ENCODE measurements at regions not wholly inside any gene's neighbourhood (a gene's known extent, or its start where the extent isn't known, plus 50 kb on each side); places are given as distances from the start of the nearest gene placed in this dataset.

- H3K27ac Mint-ChIP-seq (ENCODE audit: unreplicated experiment), result no peak overlapping the region
- Histone ChIP-seq H3K27ac (ENCODE audit: low read depth, low read length) (no peak overlapping the region), H3K27me3 (ENCODE audit: insufficient read depth, low read length) (no peaks in the 10 kb centered on the region), H3K36me3 (ENCODE audit: insufficient read depth, low read length) (no peaks in the 10 kb centered on the region), H3K4me1 (ENCODE audit: insufficient read depth, low read length) (no peaks in the 10 kb centered on the region), H3K4me2 (ENCODE audit: low read length) (no peak overlapping the region), H3K9me3 (ENCODE audit: insufficient read depth, low read depth, low read length) (no peaks in the 10 kb centered on the region), H3K79me2 (ENCODE audit: insufficient read depth, low read length) (no peaks in the 10 kb centered on the region), H2AFZ (ENCODE audit: low read depth, low read length) (no peak overlapping the region), H3K9ac (ENCODE audit: low read length) (no peak overlapping the region), H3K4me3 (ENCODE audit: insufficient read depth, low read depth, low read length) (no peak overlapping the region), H4K20me1 (ENCODE audit: insufficient read depth, low read length) (no peaks in the 10 kb centered on the region)
- TF ChIP-seq CTCF (IDR thresholded peaks at IDR 0.05; ENCODE audit: insufficient read depth, low read depth, low read length), result no peak
- TF ChIP-seq EZH2 (IDR thresholded peaks at IDR 0.05; ENCODE audit: insufficient read depth, low read length), result no peak
- H3K9me3 Mint-ChIP-seq (ENCODE audit: unreplicated experiment), result peaks cover 1% of the 10 kb centered on the region
- DNase-seq (ENCODE audit: low read depth), result no peak
- no peak for FAIRE-seq
- no peaks in the 10 kb centered on the region for H3K36me3 Mint-ChIP-seq (ENCODE audit: low read depth, unreplicated experiment)
- no peak overlapping the region for H3K4me3 Mint-ChIP-seq (ENCODE audit: unreplicated experiment)
- no peaks in the 10 kb centered on the region for H3K27me3 Mint-ChIP-seq (ENCODE audit: low read depth, unreplicated experiment)
- peaks cover 7% of the 10 kb centered on the region for H3K4me1 Mint-ChIP-seq (ENCODE audit: low read depth, unreplicated experiment)
These were observed 407.4 kb downstream of the CD109 start for GRCh38 chr6:74103417-74103816.

GRCh38 chr6:74100719-74101287, 404.8 kb downstream of the CD109 start:
- DNase-seq (ENCODE audit: low read depth), result no peak
- H3K36me3 Mint-ChIP-seq (ENCODE audit: low read depth, unreplicated experiment), result no peaks in the 10 kb centered on the region

More at GRCh38 chr6:74100719-74101287, 404.8 kb downstream of the CD109 start:
- H3K27ac Mint-ChIP-seq (ENCODE audit: unreplicated experiment), result peak overlapping the region; percentile 44
- no peak for FAIRE-seq
- Histone ChIP-seq H3K9ac (ENCODE audit: low read length) (no peak overlapping the region), H3K27me3 (ENCODE audit: insufficient read depth, low read length) (no peaks in the 10 kb centered on the region), H3K79me2 (ENCODE audit: insufficient read depth, low read length) (no peaks in the 10 kb centered on the region), H3K4me1 (ENCODE audit: insufficient read depth, low read length) (no peaks in the 10 kb centered on the region), H3K9me3 (ENCODE audit: insufficient read depth, low read depth, low read length) (no peaks in the 10 kb centered on the region), H3K27ac (ENCODE audit: low read depth, low read length) (no peak overlapping the region), H3K36me3 (ENCODE audit: insufficient read depth, low read length) (no peaks in the 10 kb centered on the region), H2AFZ (ENCODE audit: low read depth, low read length) (no peak overlapping the region), H3K4me2 (ENCODE audit: low read length) (no peak overlapping the region), H4K20me1 (ENCODE audit: insufficient read depth, low read length) (no peaks in the 10 kb centered on the region), H3K4me3 (ENCODE audit: insufficient read depth, low read depth, low read length) (no peak overlapping the region)
- H3K9me3 Mint-ChIP-seq (ENCODE audit: unreplicated experiment), result peaks cover 1% of the 10 kb centered on the region
- H3K4me3 Mint-ChIP-seq (ENCODE audit: unreplicated experiment), result no peak overlapping the region
- H3K27me3 Mint-ChIP-seq (ENCODE audit: low read depth, unreplicated experiment), result no peaks in the 10 kb centered on the region
- TF ChIP-seq CTCF (IDR thresholded peaks at IDR 0.05; ENCODE audit: insufficient read depth, low read depth, low read length) (no peak), EZH2 (IDR thresholded peaks at IDR 0.05; ENCODE audit: insufficient read depth, low read length) (no peak)
- peaks cover 7% of the 10 kb centered on the region for H3K4me1 Mint-ChIP-seq (ENCODE audit: low read depth, unreplicated experiment)

Measured in astrocyte (in vitro differentiated cells and primary cell).